Mesenchymal stem cell (in vitro differentiated cells and primary cell): ENCODE measurements at regions not wholly inside any gene's neighbourhood (a gene's known extent, or its start where the extent isn't known, plus 50 kb on each side); places are given as distances from the start of the nearest gene placed in this dataset.

ENCODE experiments used
- DNase-seq: peaks from one replicate; pipeline ENCODE4 v3.0.0-alpha.2; 2013
- H2AFZ ChIP-seq: one replicate; pipeline ENCODE4 v1.6.1; 2013; ENCODE audit warnings: low read depth, mild to moderate bottlenecking, control low read depth, inconsistent platforms, low read length, moderate library complexity
- H2AK5ac ChIP-seq: 2 replicates; pipeline ENCODE4 v1.6.1; 2013; ENCODE audit warnings: low read length, moderate library complexity, mild to moderate bottlenecking, inconsistent platforms; ENCODE audit not compliant: severe bottlenecking
- H2BK120ac ChIP-seq: one replicate; pipeline ENCODE4 v1.6.1; 2013; ENCODE audit warnings: low read depth, mild to moderate bottlenecking, inconsistent platforms, low read length, moderate library complexity
- H2BK12ac ChIP-seq, 2 experiments: one replicate each; pipeline ENCODE4 v1.6.1; 2013; ENCODE audit warnings: inconsistent platforms in 2 of 2, low read length in 2 of 2, mild to moderate bottlenecking in 2 of 2, moderate library complexity in 2 of 2, control low read depth in 1 of 2
- H2BK15ac ChIP-seq: one replicate; pipeline ENCODE4 v1.6.1; 2013; ENCODE audit warnings: mild to moderate bottlenecking, low read depth, inconsistent platforms; ENCODE audit not compliant: poor library complexity, severe bottlenecking
- H2BK5ac ChIP-seq: 2 replicates; pipeline ENCODE4 v1.6.1; 2013; ENCODE audit warnings: low read depth, mild to moderate bottlenecking, low read length, control low read depth, inconsistent platforms; ENCODE audit not compliant: poor library complexity, severe bottlenecking
- H3K14ac ChIP-seq, 2 experiments: one replicate each; pipeline ENCODE4 v1.6.1; 2013; ENCODE audit warnings: inconsistent platforms in 2 of 2, low read length in 2 of 2, control low read depth in 1 of 2, mild to moderate bottlenecking in 1 of 2, moderate library complexity in 1 of 2
- H3K18ac ChIP-seq, 2 experiments: one replicate each; pipeline ENCODE4 v1.6.1; 2013; ENCODE audit warnings: inconsistent platforms in 2 of 2, low read length in 2 of 2, control low read depth in 1 of 2, low read depth in 1 of 2, mild to moderate bottlenecking in 1 of 2
- H3K23ac ChIP-seq, 2 experiments: one replicate each; pipeline ENCODE4 v1.6.1; 2013; ENCODE audit warnings: inconsistent platforms in 2 of 2, low read length in 2 of 2, mild to moderate bottlenecking in 2 of 2, moderate library complexity in 2 of 2, control low read depth in 1 of 2
- H3K27ac ChIP-seq: 2 replicates; pipeline ENCODE4 v1.5.1; 2013; ENCODE audit warnings: mild to moderate bottlenecking, moderate library complexity, low read length, control low read depth, inconsistent platforms; ENCODE audit not compliant: poor library complexity, severe bottlenecking
- H3K27me3 ChIP-seq, 2 experiments: 2 replicates each; pipeline versions ENCODE4 v1.6.1 to v1.7.0; 2013; ENCODE audit warnings: low read length in 2 of 2, mild to moderate bottlenecking in 2 of 2, moderate library complexity in 2 of 2, control low read depth in 1 of 2, inconsistent platforms in 1 of 2; ENCODE audit not compliant: control insufficient read depth in 1 of 2, insufficient read depth in 1 of 2
- H3K36me3 ChIP-seq, 2 experiments: 2 replicates each; pipeline versions ENCODE4 v1.6.1 to v1.7.0; 2013; ENCODE audit warnings: low read length in 2 of 2, control low read depth in 1 of 2, inconsistent platforms in 1 of 2, low read depth in 1 of 2, mild to moderate bottlenecking in 1 of 2; ENCODE audit not compliant: insufficient read depth in 2 of 2, control insufficient read depth in 1 of 2
- H3K4ac ChIP-seq, 2 experiments: one replicate each; pipeline ENCODE4 v1.6.1; 2013; ENCODE audit warnings: inconsistent platforms in 2 of 2, low read length in 2 of 2, mild to moderate bottlenecking in 2 of 2, moderate library complexity in 2 of 2, control low read depth in 1 of 2, low read depth in 1 of 2
- H3K4me1 ChIP-seq: 2 replicates; pipeline ENCODE4 v1.6.1; 2013; ENCODE audit warnings: low read depth, low read length, control low read depth; ENCODE audit not compliant: control insufficient read depth, insufficient read depth
- H3K4me2 ChIP-seq: 2 replicates; pipeline ENCODE4 v1.6.1; 2013; ENCODE audit warnings: low read length, mild to moderate bottlenecking, inconsistent platforms; ENCODE audit not compliant: poor library complexity, severe bottlenecking
- H3K4me3 ChIP-seq, 2 experiments: 2 replicates each; pipeline versions ENCODE4 v1.5.1 to v1.7.0; 2013; ENCODE audit warnings: low read length in 2 of 2, mild to moderate bottlenecking in 2 of 2, control low read depth in 1 of 2, low read depth in 1 of 2; ENCODE audit not compliant: insufficient read depth in 1 of 2
- H3K79me1 ChIP-seq: replicated peaks from 2 replicates; pipeline ENCODE4 v1.6.1; 2013; ENCODE audit warnings: mild to moderate bottlenecking, control low read depth, low read length, inconsistent platforms; ENCODE audit not compliant: poor library complexity, severe bottlenecking
- H3K9ac ChIP-seq: 2 replicates; pipeline ENCODE4 v1.7.0; 2013; ENCODE audit warnings: mild to moderate bottlenecking, low read length, moderate library complexity
- H3K9me3 ChIP-seq: 2 replicates; pipeline ENCODE4 v1.7.0; 2013; ENCODE audit warnings: mild to moderate bottlenecking, low read length; ENCODE audit not compliant: control insufficient read depth
- H4K8ac ChIP-seq: one replicate; pipeline ENCODE4 v1.6.1; 2013; ENCODE audit warnings: inconsistent platforms, mild to moderate bottlenecking, low read length, moderate library complexity
- H4K91ac ChIP-seq: one replicate; pipeline ENCODE4 v1.6.1; 2013; ENCODE audit warnings: mild to moderate bottlenecking, low read length, inconsistent platforms
- WGBS: methylation state at CpG from one replicate; pipeline ENCODE4 v1.1.7; 2013; ENCODE audit warnings: mixed read lengths; 5-methylcytosine and 5-hydroxymethylcytosine counted together

DNA sequence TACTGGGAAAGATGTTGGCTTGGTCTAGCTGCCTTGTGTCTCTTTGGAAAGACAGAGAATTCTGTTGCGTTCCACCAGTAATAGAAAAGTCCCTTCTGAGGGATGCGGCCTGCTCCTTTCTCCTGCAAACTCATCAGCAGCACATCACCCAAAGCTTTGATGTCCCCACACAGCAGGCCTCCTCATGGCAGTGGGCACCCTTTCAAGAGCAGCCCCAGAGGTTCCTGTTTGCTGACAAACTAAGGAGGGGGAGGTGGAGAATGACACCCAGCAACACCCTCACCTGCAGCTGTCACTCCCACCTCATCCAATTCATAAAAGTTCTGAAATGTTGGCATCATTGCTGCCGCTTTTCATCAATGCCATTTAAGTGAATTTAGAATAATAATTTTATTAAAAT lies 556.6 kb downstream of the BCL11A start:
- no peak for DNase-seq
- Histone ChIP-seq H4K91ac (no peak overlapping the region), H3K4me3 (no peak overlapping the region), H3K14ac (no peak overlapping the region), H3K27ac (no peak overlapping the region), H4K8ac (no peak overlapping the region), H3K9me3 (no peaks in the 10 kb centered on the region), H2AFZ (no peak overlapping the region), H2BK15ac (no peak overlapping the region), H3K27me3 (no peaks in the 10 kb centered on the region), H3K36me3 (no peaks in the 10 kb centered on the region), H3K4ac (no peak overlapping the region), H2AK5ac (no peak overlapping the region), H3K4me2 (no peak overlapping the region), H2BK120ac (no peak overlapping the region), H2BK5ac (no peak overlapping the region), H3K4me1 (no peaks in the 10 kb centered on the region), H3K79me1 (no peaks in the 10 kb centered on the region), H3K9ac (no peak overlapping the region), H3K23ac (no peak overlapping the region), H2BK12ac (no peak overlapping the region), H3K18ac (no peak overlapping the region)
- 60% methylated on average over 1 of the region's 3 CpGs for WGBS

DNA sequence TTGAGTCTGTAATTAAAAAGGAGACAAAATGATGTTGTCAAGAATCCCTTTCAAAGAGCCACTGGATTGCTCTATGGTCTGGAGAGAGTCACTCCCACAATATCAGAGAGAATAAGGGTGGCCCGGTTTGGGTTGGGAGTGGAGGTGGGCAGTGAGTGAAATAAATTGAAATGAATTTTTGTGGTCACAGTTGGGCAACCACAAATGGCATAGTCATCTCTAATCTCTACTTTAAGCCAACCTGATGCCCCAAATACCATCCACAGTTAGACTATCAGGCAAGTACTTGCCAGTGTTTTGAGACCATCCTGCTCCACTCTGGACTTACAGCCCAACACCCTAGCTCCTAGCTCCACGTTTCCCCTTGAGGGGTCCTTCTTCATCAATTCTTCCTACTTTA lies 559.7 kb downstream of the BCL11A start:
- H3K4me3 ChIP-seq, result no peak overlapping the region
- no peak overlapping the region for H2BK12ac ChIP-seq
- H3K79me1 ChIP-seq, result no peaks in the 10 kb centered on the region
- DNase-seq, result no peak
- H3K4me1 ChIP-seq, result no peaks in the 10 kb centered on the region
- H3K9me3 ChIP-seq, result no peaks in the 10 kb centered on the region
- H3K36me3 ChIP-seq, result no peaks in the 10 kb centered on the region
- H3K18ac ChIP-seq, result no peak overlapping the region
- H2BK120ac ChIP-seq, result no peak overlapping the region
- no peaks in the 10 kb centered on the region for H3K27me3 ChIP-seq
- H3K4me2 ChIP-seq, result no peak overlapping the region
- no peak overlapping the region for H2BK15ac ChIP-seq
- H2AK5ac ChIP-seq, result no peak overlapping the region
- no peak overlapping the region for H2BK5ac ChIP-seq
- no peak overlapping the region for H4K91ac ChIP-seq
- H3K14ac ChIP-seq, result no peak overlapping the region
- H4K8ac ChIP-seq, result no peak overlapping the region
- H3K9ac ChIP-seq, result no peak overlapping the region
- 61% methylated on average over 2 of the region's 2 CpGs for WGBS
- H3K27ac ChIP-seq, result no peak overlapping the region
- H2AFZ ChIP-seq, result no peak overlapping the region
- H3K23ac ChIP-seq, result no peak overlapping the region
- H3K4ac ChIP-seq, result no peak overlapping the region

DNA sequence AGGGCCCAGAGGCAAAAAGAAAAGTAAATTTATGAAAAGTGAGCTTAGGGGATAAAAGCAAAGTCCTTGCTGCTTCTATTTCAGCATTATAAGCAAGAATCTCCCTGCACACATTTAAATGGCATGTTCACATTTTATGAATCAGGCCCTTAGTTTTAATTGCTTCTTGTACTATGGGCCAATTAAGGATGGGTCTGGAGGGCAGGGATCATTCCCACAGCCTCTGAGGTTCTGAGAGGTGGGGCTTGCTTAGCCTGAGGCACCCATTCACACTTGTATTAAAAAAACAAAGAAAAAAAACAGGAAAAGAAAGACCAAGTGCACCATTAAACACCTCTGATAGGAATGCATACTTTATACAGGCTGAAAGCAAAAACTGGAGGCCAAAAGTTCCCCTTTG lies 565.1 kb downstream of the BCL11A start:
- Histone ChIP-seq H4K8ac (no peak overlapping the region), H3K36me3 (no peaks in the 10 kb centered on the region), H3K4ac (no peak overlapping the region), H3K27ac (no peak overlapping the region), H3K4me3 (no peak overlapping the region), H3K14ac (no peak overlapping the region), H3K18ac (no peak overlapping the region), H3K23ac (no peak overlapping the region), H3K9me3 (no peaks in the 10 kb centered on the region), H2BK12ac (no peak overlapping the region), H2BK15ac (no peak overlapping the region), H2AK5ac (no peak overlapping the region), H3K79me1 (no peaks in the 10 kb centered on the region), H3K27me3 (no peaks in the 10 kb centered on the region), H2BK5ac (no peak overlapping the region), H2BK120ac (no peak overlapping the region), H3K9ac (no peak overlapping the region), H3K4me2 (no peak overlapping the region), H2AFZ (no peak overlapping the region), H4K91ac (no peak overlapping the region), H3K4me1 (no peaks in the 10 kb centered on the region)
- no peak for DNase-seq

DNA sequence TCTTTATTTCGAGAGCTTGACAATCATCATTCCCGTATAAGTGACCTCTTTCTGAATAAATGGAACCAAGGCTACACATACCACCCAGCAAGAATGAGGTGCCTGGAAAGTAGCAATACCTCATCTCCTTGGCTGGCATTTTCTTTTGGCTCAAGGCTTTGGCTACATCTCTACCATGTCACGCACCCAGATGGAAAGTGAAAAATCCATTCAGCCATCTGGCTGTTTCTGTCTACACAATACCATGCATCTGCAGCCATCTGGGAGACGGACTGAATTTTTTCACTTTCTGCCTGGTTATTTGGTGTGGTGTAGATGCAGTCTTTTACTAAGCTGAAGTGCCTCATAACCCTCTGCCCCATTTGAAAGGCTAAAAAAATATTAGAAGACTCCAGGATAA lies 566.9 kb downstream of the BCL11A start:
- H2BK12ac ChIP-seq, result no peak overlapping the region
- no peak overlapping the region for H3K4me2 ChIP-seq
- no peak overlapping the region for H2AFZ ChIP-seq
- no peaks in the 10 kb centered on the region for H3K9me3 ChIP-seq
- no peak overlapping the region for H2BK15ac ChIP-seq
- H3K79me1 ChIP-seq, result no peaks in the 10 kb centered on the region
- no peak overlapping the region for H3K9ac ChIP-seq
- 91% methylated on average over 3 of the region's 4 CpGs for WGBS
- no peak overlapping the region for H4K91ac ChIP-seq
- H3K4me3 ChIP-seq, result no peak overlapping the region
- H2BK120ac ChIP-seq, result no peak overlapping the region
- H4K8ac ChIP-seq, result no peak overlapping the region
- no peaks in the 10 kb centered on the region for H3K4me1 ChIP-seq
- no peak for DNase-seq
- H2BK5ac ChIP-seq, result no peak overlapping the region
- no peak overlapping the region for H3K23ac ChIP-seq
- no peak overlapping the region for H3K18ac ChIP-seq
- no peak overlapping the region for H3K14ac ChIP-seq
- H2AK5ac ChIP-seq, result no peak overlapping the region
- H3K27ac ChIP-seq, result no peak overlapping the region
- H3K27me3 ChIP-seq, result no peaks in the 10 kb centered on the region
- H3K4ac ChIP-seq, result no peak overlapping the region
- H3K36me3 ChIP-seq, result no peaks in the 10 kb centered on the region
